Adrenal gland (tissue), 9 donors: ENCODE measurements at regions not wholly inside any gene's neighbourhood (a gene's known extent, or its start where the extent isn't known, plus 50 kb on each side); places are given as distances from the start of the nearest gene placed in this dataset.

Experiments used
- DNase-seq, 7 donors: peaks; one replicate each; pipeline ENCODE4 v3.0.0-alpha.2; 2019 to 2020
- H3K27ac ChIP-seq, 5 donors: fragments of 200-600 bp; sonication (generic) in 4 of 5; 1 replicate in 3 of 5; 2 replicates in 2 of 5; pipeline versions ENCODE4 v1.5.1 to v1.8.0; 2016 to 2020; ENCODE audit warnings: mild to moderate bottlenecking in 1 of 5
- H3K27me3 ChIP-seq: fragments of 200-600 bp; 2 replicates; pipeline ENCODE4 v1.8.0; 2021
- H3K36me3 ChIP-seq, 2 donors: fragments of 200-600 bp; replicated peaks in 1 of 2; 1 replicate in 1 of 2; 2 replicates in 1 of 2; pipeline versions ENCODE4 v1.5.1 to v1.8.0; 2018 to 2022
- H3K4me1 ChIP-seq, 2 donors: fragments of 200-600 bp; replicated peaks in 1 of 2; 1 replicate in 1 of 2; 2 replicates in 1 of 2; pipeline versions ENCODE4 v1.5.1 to v1.8.0; 2018 to 2021
- H3K4me3 ChIP-seq, 4 donors: fragments of 200-600 bp; sonication (generic) in 3 of 4; one replicate each; pipeline ENCODE4 v1.5.1; 2016 to 2018
- H3K9me3 ChIP-seq, 3 donors: fragments of 200-600 bp; sonication (generic) in 1 of 3; replicated peaks in 1 of 3; 1 replicate in 2 of 3; 2 replicates in 1 of 3; pipeline versions ENCODE4 v1.5.1 to v1.8.0; 2016 to 2021
- POLR2A ChIP-seq, 2 donors: fragments of 450-650 bp; IDR thresholded peaks; one replicate each; pipeline ENCODE4 v1.6.1; 2017; ENCODE audit warnings: antibody characterized with exemption in 2 of 2, mild to moderate bottlenecking in 2 of 2, moderate library complexity in 1 of 2
- WGBS, 4 donors: extraction: QIAGEN DNeasy Blood & Tissue Kit in 2 of 4; methylation state at CpG; one replicate each; pipeline versions ENCODE4 v1.1.5 to v1.1.7; 2013 to 2017; 5-methylcytosine and 5-hydroxymethylcytosine counted together
- intact Hi-C, 2 donors: fragments of 100-400 bp; cut with DNase I; formaldehyde crosslinking; loops; one replicate each; pipeline versions ENCODE4 v1.14.1 to v1.15.0; 2022 to 2023
- TF ChIP-seq, protein P1 (sequence below), 6 experiments: fragments of 450-650 bp in 4 of 6; fragments of 200-600 bp in 2 of 6; sonication (generic) in 1 of 6; IDR thresholded peaks; 1 replicate in 5 of 6; 2 replicates in 1 of 6; pipeline versions ENCODE4 v1.5.1 to v1.8.0; 2016 to 2021; ENCODE audit warnings: antibody characterized with exemption in 6 of 6, mild to moderate bottlenecking in 2 of 6, moderate library complexity in 1 of 6
- donor health status: healthy with polysubstance abuse.
- donor health status: Bipolar disorder and iron deficiency.
- donor health status: DM: yes; HTN: yes; CAD: no.
- donor health status: DM: no; HTN: no; CAD: no.
- donor health status: DM: no; HTN: no; CAD: no.

DNA sequence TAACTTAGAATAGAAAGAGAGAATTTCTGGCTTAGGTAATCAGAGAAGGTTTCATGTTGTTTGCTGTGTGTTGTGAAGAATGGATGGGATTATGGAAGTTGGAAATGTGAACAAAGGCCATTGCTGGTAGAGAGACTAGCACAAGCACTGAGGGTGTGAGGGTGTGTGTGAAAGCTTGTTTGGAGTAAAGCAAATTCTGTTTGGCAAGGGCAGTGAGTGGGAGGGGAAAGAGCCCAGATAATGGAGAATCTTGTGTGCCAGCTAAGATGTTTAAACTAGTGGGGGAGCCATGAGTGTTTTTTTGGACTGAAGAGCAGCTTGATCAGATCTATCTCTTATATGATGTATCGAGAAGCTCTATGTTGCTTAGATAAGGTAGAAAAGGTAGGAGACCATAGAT, 107.1 kb downstream of the DISP1 start:
- no peak for TF ChIP-seq POLR2A (IDR thresholded peaks at IDR 0.05)
- TF ChIP-seq, protein P1, sequence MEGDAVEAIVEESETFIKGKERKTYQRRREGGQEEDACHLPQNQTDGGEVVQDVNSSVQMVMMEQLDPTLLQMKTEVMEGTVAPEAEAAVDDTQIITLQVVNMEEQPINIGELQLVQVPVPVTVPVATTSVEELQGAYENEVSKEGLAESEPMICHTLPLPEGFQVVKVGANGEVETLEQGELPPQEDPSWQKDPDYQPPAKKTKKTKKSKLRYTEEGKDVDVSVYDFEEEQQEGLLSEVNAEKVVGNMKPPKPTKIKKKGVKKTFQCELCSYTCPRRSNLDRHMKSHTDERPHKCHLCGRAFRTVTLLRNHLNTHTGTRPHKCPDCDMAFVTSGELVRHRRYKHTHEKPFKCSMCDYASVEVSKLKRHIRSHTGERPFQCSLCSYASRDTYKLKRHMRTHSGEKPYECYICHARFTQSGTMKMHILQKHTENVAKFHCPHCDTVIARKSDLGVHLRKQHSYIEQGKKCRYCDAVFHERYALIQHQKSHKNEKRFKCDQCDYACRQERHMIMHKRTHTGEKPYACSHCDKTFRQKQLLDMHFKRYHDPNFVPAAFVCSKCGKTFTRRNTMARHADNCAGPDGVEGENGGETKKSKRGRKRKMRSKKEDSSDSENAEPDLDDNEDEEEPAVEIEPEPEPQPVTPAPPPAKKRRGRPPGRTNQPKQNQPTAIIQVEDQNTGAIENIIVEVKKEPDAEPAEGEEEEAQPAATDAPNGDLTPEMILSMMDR (IDR thresholded peaks at IDR 0.05): no peak
- no peaks in the 10 kb centered on the region for H3K27me3 ChIP-seq
- H3K4me3 ChIP-seq: no peak overlapping the region
- H3K27ac ChIP-seq: no peak overlapping the region
- H3K9me3 ChIP-seq: no peaks in the 10 kb centered on the region
- H3K4me1 ChIP-seq: peaks cover 18 to 20% of the 10 kb centered on the region in 2 donors
- no peak for DNase-seq
- 91 to 100% (median 98%) methylated on average over 1 of the region's 1 CpG for WGBS, 4 donors
- H3K36me3 ChIP-seq: no peaks in the 10 kb centered on the region
- intact Hi-C loops: no loop called here

DNA sequence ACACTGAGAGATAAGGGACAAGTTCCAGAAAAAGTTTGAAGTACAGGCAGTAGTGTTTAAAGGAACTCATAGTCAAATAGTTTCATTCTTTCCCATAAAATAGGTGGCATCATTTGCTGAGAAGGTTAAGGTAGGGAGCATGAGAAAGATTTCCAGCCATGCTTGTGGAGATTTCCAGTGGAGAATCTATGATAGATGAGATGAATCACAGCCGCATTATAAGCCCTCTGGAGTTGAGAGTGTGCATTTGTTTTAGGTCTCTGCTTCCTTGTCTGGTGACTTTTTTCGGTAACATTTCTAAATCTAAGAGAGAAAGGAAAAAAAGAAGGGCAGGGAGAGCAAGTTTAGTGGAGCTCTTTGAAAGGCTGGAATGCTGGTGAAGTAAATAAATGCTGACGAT, 108.7 kb downstream of the DISP1 start:
- WGBS, 4 donors: 42 to 49% (median 46%) methylated on average over 3 of the region's 3 CpGs
- H3K27ac ChIP-seq: peak overlapping the region; percentile 10 to 72 (median 64)
- intact Hi-C loops: no loop called here

DNA sequence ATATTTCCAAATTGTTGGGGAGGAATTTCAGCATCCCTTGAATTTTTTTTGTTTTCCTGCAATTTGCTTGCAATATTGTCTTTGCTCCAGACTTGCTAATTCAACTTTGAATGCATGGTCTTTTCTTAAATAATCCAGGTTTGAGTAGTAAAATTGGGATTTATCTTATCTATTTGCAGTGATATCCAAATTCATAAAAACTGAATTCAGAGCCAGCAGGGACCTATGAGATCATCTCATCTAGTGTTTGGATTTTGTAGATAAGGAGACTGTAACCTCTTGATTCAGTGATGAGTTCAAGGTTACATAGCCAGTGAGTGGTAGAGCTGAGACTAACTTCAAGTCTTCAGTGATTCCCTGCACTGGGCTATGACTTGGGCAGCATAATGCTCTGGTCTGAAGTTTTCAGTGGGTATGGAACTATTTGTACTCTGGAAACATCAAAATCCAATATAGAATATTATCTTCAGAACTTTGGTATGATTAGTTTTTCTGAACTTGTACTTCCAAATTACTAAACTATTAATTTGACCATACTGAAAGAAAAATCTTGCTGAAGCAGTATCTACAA, 109.4 kb downstream of the DISP1 start:
- peaks cover 20 to 35% of the 10 kb centered on the region in 2 donors for H3K4me1 ChIP-seq
- TF ChIP-seq, protein P1 (IDR thresholded peaks at IDR 0.05): no peak
- TF ChIP-seq POLR2A (IDR thresholded peaks at IDR 0.05): peak in 1 of 2 donors; percentile 59

More for the DNA sequence above, 108.7 kb downstream of the DISP1 start:
- Histone ChIP-seq H3K27me3 (no peaks in the 10 kb centered on the region), H3K36me3 (no peaks in the 10 kb centered on the region), H3K4me1 (peaks cover 18 to 30% of the 10 kb centered on the region in 2 donors), H3K4me3 (no peak overlapping the region), H3K9me3 (no peaks in the 10 kb centered on the region)
- DNase-seq: no peak
- no peak for TF ChIP-seq POLR2A (IDR thresholded peaks at IDR 0.05)
- TF ChIP-seq, protein P1 (IDR thresholded peaks at IDR 0.05): peak in 1 of 6 experiments; percentile 24

DNA sequence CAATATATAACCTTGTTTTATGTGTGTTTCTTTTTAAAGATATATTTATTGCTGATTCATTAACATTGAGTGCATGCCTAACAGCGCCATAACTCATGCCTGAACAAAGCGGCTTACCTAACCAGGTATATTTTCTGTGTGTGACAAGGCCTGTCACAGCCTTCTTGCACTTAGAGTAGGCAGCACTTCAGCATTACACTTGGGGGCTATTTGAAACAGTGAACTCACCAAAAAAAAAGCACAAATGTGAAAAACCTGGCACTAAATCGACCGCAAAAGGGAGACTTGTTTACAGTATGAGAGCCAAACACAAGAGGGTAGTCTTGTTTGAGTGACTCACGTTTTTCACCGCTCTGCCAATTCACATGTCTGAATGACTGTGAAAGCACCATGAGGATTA, 111.7 kb downstream of the DISP1 start:
- Histone ChIP-seq H3K4me1 (peaks cover 34 to 47% of the 10 kb centered on the region in 2 donors), H3K27ac (peak overlapping the region in 3 of 5 donors; percentile 52 to 63 (median 59))
- DNase-seq: peak in 5 of 7 donors; percentile 29 to 56 (median 41)

More for the DNA sequence above, 109.4 kb downstream of the DISP1 start:
- no peaks in the 10 kb centered on the region for H3K9me3 ChIP-seq
- intact Hi-C loops: no loop called here
- peak in 2 of 7 donors; percentile 21 to 24 for DNase-seq
- no peaks in the 10 kb centered on the region for H3K27me3 ChIP-seq
- peak overlapping the region in 4 of 5 donors; percentile 27 to 72 (median 66) for H3K27ac ChIP-seq
- H3K4me3 ChIP-seq: no peak overlapping the region
- no peaks in the 10 kb centered on the region for H3K36me3 ChIP-seq

More for the DNA sequence above, 111.7 kb downstream of the DISP1 start:
- WGBS, 4 donors: 54 to 70% (median 66%) methylated on average over 6 of the region's 6 CpGs
- no peaks in the 10 kb centered on the region for H3K36me3 ChIP-seq
- TF ChIP-seq, protein P1 (IDR thresholded peaks at IDR 0.05): no peak
- no peak for TF ChIP-seq POLR2A (IDR thresholded peaks at IDR 0.05)
- intact Hi-C loops: no loop called here
- no peak overlapping the region for H3K4me3 ChIP-seq
- H3K27me3 ChIP-seq: no peaks in the 10 kb centered on the region
- no peaks in the 10 kb centered on the region for H3K9me3 ChIP-seq
